Sigmoid colon (tissue), 6 donors: ENCODE measurements at regions not wholly inside any gene's neighbourhood (a gene's known extent, or its start where the extent isn't known, plus 50 kb on each side); places are given as distances from the start of the nearest gene placed in this dataset.

Experiments
- DNase-seq: peaks from one replicate; pipeline ENCODE4 v3.0.0-alpha.2; 2019
- H3K27ac ChIP-seq, 4 donors: fragments of 200-600 bp; sonication (generic); one replicate each; pipeline ENCODE4 v1.5.1; 2016 to 2019; ENCODE audit warnings: mild to moderate bottlenecking in 1 of 4
- H3K27me3 ChIP-seq, 3 donors: fragments of 200-600 bp; sonication (generic); one replicate each; pipeline ENCODE4 v1.5.1; 2019; ENCODE audit warnings: mild to moderate bottlenecking in 1 of 3
- H3K36me3 ChIP-seq, 4 donors: fragments of 200-600 bp; sonication (generic); one replicate each; pipeline ENCODE4 v1.5.1; 2016 to 2019
- H3K4me1 ChIP-seq, 4 donors: fragments of 200-600 bp; sonication (generic); one replicate each; pipeline ENCODE4 v1.5.1; 2017 to 2019
- H3K4me3 ChIP-seq, 4 donors: fragments of 200-600 bp; sonication (generic); one replicate each; pipeline ENCODE4 v1.5.1; 2017 to 2019; ENCODE audit warnings: mild to moderate bottlenecking in 2 of 4, moderate library complexity in 1 of 4
- H3K9me3 ChIP-seq, 4 donors: fragments of 200-600 bp in 3 of 4; sonication (generic) in 3 of 4; one replicate each; pipeline versions ENCODE4 v1.5.1 to v1.6.1; 2013 to 2019
- CTCF ChIP-seq, 4 experiments: fragments of 450-650 bp in 3 of 4; fragments of 200-600 bp in 1 of 4; IDR thresholded peaks; one replicate each; pipeline ENCODE4 v1.5.1; 2016 to 2019; ENCODE audit warnings: antibody characterized with exemption in 4 of 4, mild to moderate bottlenecking in 3 of 4, moderate library complexity in 2 of 4
- EP300 ChIP-seq, 4 donors: sonication (generic); formaldehyde crosslinking; IDR thresholded peaks; one replicate each; pipeline ENCODE4 v1.6.1; 2017; ENCODE audit warnings: antibody characterized with exemption in 4 of 4
- POLR2A ChIP-seq, 2 donors: fragments of 450-650 bp; IDR thresholded peaks; one replicate each; pipeline ENCODE4 v1.6.1; 2016; ENCODE audit warnings: antibody characterized with exemption in 2 of 2, mild to moderate bottlenecking in 2 of 2, moderate library complexity in 2 of 2
- POLR2AphosphoS5 ChIP-seq, 4 donors: sonication (generic); formaldehyde crosslinking; IDR thresholded peaks; one replicate each; pipeline ENCODE4 v1.6.1; 2017; ENCODE audit warnings: antibody characterized with exemption in 4 of 4
- WGBS, 2 donors: extraction: QIAGEN DNeasy Blood & Tissue Kit; methylation state at CpG; one replicate each; pipeline ENCODE4 v1.1.7; 2013; 5-methylcytosine and 5-hydroxymethylcytosine counted together
- intact Hi-C: fragments of 100-400 bp; cut with DNase I; formaldehyde crosslinking; loops from one replicate; pipeline ENCODE4 v1.15.1; 2023
- donor health status: healthy with polysubstance abuse.
- donor health status: healthy.

- TF ChIP-seq CTCF (IDR thresholded peaks at IDR 0.05) (no peak), POLR2A (IDR thresholded peaks at IDR 0.05) (no peak), POLR2AphosphoS5 (IDR thresholded peaks at IDR 0.05) (no peak), EP300 (IDR thresholded peaks at IDR 0.05) (no peak)
- Histone ChIP-seq H3K9me3 (no peaks in the 10 kb centered on the region), H3K4me3 (no peak overlapping the region), H3K4me1 (no peaks in the 10 kb centered on the region), H3K27me3 (no peaks in the 10 kb centered on the region), H3K27ac (no peak overlapping the region), H3K36me3 (no peaks in the 10 kb centered on the region)
- DNase-seq, result no peak
- intact Hi-C loops, result no loop called here
These were observed 503.8 kb downstream of the TFAP2B start for GRCh38 chr6:51322505-51322904.

- 33 to 36% methylated on average over 1 of the region's 1 CpG for WGBS, 2 donors
- TF ChIP-seq POLR2A (IDR thresholded peaks at IDR 0.05), result no peak
- no peak for TF ChIP-seq POLR2AphosphoS5 (IDR thresholded peaks at IDR 0.05)
- no peak for TF ChIP-seq CTCF (IDR thresholded peaks at IDR 0.05)
- TF ChIP-seq EP300 (IDR thresholded peaks at IDR 0.05), result no peak
- Histone ChIP-seq H3K27ac (no peak overlapping the region), H3K36me3 (no peaks in the 10 kb centered on the region), H3K27me3 (no peaks in the 10 kb centered on the region), H3K4me3 (no peak overlapping the region), H3K9me3 (no peaks in the 10 kb centered on the region), H3K4me1 (no peaks in the 10 kb centered on the region)
- DNase-seq, result no peak
- intact Hi-C loops, result no loop called here
These were observed 504.4 kb downstream of the TFAP2B start for GRCh38 chr6:51323056-51323455.

- peaks cover 0 to 2% (median 0%) of the 10 kb centered on the region in 4 donors for H3K9me3 ChIP-seq
- no peak overlapping the region for H3K27ac ChIP-seq
- no peaks in the 10 kb centered on the region for H3K27me3 ChIP-seq
- no peak overlapping the region for H3K4me3 ChIP-seq
- no peak for TF ChIP-seq POLR2A (IDR thresholded peaks at IDR 0.05)
- no peak for TF ChIP-seq EP300 (IDR thresholded peaks at IDR 0.05)
- TF ChIP-seq POLR2AphosphoS5 (IDR thresholded peaks at IDR 0.05), result no peak
- no peak for TF ChIP-seq CTCF (IDR thresholded peaks at IDR 0.05)
- H3K36me3 ChIP-seq, result no peaks in the 10 kb centered on the region
- DNase-seq, result no peak
- intact Hi-C loops, result no loop called here
- WGBS, 2 donors, result 95 to 98% methylated on average over 1 of the region's 1 CpG
- no peaks in the 10 kb centered on the region for H3K4me1 ChIP-seq
These were observed 512.3 kb downstream of the TFAP2B start for GRCh38 chr6:51330971-51331370.

GRCh38 chr6:51335543-51335942, 516.9 kb downstream of the TFAP2B start:
- H3K36me3 ChIP-seq, result no peaks in the 10 kb centered on the region
- H3K27ac ChIP-seq, result no peak overlapping the region
- H3K27me3 ChIP-seq, result no peaks in the 10 kb centered on the region
- H3K4me1 ChIP-seq, result no peaks in the 10 kb centered on the region
- peaks cover 0 to 2% (median 0%) of the 10 kb centered on the region in 4 donors for H3K9me3 ChIP-seq
- 81 to 94% methylated on average over 2 of the region's 2 CpGs for WGBS, 2 donors
- no peak for TF ChIP-seq POLR2AphosphoS5 (IDR thresholded peaks at IDR 0.05)
- TF ChIP-seq CTCF (IDR thresholded peaks at IDR 0.05), result no peak
- no peak for TF ChIP-seq EP300 (IDR thresholded peaks at IDR 0.05)
- TF ChIP-seq POLR2A (IDR thresholded peaks at IDR 0.05), result no peak
- no peak for DNase-seq
- intact Hi-C loops, result no loop called here
- no peak overlapping the region for H3K4me3 ChIP-seq

GRCh38 chr6:51336185-51336584, 517.5 kb downstream of the TFAP2B start:
- peaks cover 0 to 2% (median 0%) of the 10 kb centered on the region in 4 donors for H3K9me3 ChIP-seq
- no peaks in the 10 kb centered on the region for H3K36me3 ChIP-seq
- H3K4me3 ChIP-seq, result no peak overlapping the region
- DNase-seq, result no peak
- no peak for TF ChIP-seq POLR2AphosphoS5 (IDR thresholded peaks at IDR 0.05)
- no peak for TF ChIP-seq EP300 (IDR thresholded peaks at IDR 0.05)
- TF ChIP-seq POLR2A (IDR thresholded peaks at IDR 0.05), result no peak
- TF ChIP-seq CTCF (IDR thresholded peaks at IDR 0.05), result no peak
- H3K4me1 ChIP-seq, result no peaks in the 10 kb centered on the region
- H3K27ac ChIP-seq, result no peak overlapping the region
- H3K27me3 ChIP-seq, result no peaks in the 10 kb centered on the region
- intact Hi-C loops, result no loop called here
- WGBS, 2 donors, result 9 to 52% methylated on average over 4 of the region's 4 CpGs
